ENCODE measurements at regions not wholly inside any gene's neighbourhood (a gene's known extent, or its start where the extent isn't known, plus 50 kb on each side); places are given as distances from the start of the nearest gene placed in this dataset.

DNA sequence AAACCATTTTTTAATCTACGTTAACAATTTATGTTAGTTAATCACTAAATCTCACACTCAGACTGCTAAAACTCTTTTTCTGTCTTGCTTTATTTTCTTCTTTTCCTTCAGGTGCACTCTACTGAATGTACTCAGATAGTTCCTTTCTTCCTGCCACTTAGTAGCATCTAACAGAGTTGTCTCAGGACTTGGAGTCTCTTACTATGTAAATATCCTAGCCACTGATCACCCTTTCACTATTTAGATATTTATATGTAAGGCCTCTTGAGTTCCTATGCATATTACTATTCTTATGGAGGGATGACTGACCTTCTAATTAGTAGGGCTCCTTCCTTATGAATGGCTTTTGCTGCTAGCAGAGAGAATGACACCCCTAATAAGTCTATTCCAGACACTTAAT is 586.3 kb downstream of the RERGL start:
- TF ChIP-seq, protein P1, sequence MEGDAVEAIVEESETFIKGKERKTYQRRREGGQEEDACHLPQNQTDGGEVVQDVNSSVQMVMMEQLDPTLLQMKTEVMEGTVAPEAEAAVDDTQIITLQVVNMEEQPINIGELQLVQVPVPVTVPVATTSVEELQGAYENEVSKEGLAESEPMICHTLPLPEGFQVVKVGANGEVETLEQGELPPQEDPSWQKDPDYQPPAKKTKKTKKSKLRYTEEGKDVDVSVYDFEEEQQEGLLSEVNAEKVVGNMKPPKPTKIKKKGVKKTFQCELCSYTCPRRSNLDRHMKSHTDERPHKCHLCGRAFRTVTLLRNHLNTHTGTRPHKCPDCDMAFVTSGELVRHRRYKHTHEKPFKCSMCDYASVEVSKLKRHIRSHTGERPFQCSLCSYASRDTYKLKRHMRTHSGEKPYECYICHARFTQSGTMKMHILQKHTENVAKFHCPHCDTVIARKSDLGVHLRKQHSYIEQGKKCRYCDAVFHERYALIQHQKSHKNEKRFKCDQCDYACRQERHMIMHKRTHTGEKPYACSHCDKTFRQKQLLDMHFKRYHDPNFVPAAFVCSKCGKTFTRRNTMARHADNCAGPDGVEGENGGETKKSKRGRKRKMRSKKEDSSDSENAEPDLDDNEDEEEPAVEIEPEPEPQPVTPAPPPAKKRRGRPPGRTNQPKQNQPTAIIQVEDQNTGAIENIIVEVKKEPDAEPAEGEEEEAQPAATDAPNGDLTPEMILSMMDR (IDR thresholded peaks at IDR 0.05; ENCODE audit: borderline replicate concordance), result no peak
- intact Hi-C loops (cut with micrococcal nuclease), result no loop called here
- DNase-seq, result no peak
- H3K9me3 ChIP-seq (replicated peaks), result no peaks in the 10 kb centered on the region
- H3K27ac ChIP-seq (replicated peaks), result no peak overlapping the region
- no peaks in the 10 kb centered on the region for H3K27me3 ChIP-seq (ENCODE audit: low read depth)
- H3K36me3 ChIP-seq, result no peaks in the 10 kb centered on the region
- no peak overlapping the region for H3K4me3 ChIP-seq
- no peaks in the 10 kb centered on the region for H3K4me1 ChIP-seq

DNA sequence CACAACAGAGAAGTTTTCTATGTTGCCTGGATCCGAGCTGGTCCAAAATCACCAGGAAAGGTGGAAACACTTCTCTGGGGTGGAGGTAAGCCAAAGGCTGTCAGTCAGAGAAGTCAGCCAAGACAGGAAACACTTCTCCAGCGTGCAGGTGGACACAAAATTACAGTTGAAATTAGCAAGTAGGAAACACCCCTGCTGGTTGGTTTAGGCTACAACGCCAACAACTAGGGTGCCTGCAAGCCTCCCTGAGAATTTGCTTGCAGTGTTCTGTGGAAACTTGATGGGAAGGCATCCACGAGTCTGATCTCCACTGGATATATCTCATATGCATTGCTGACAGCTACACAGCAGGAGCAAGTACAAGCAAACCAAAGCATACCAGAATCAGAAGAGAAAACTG is 600.5 kb downstream of the RERGL start:
- no peaks in the 10 kb centered on the region for H3K36me3 ChIP-seq
- peaks cover 5% of the 10 kb centered on the region for H3K9me3 ChIP-seq (replicated peaks)
- DNase-seq, result no peak
- TF ChIP-seq, protein P1 (IDR thresholded peaks at IDR 0.05; ENCODE audit: borderline replicate concordance), result no peak
- no peak overlapping the region for H3K4me3 ChIP-seq
- H3K27me3 ChIP-seq (ENCODE audit: low read depth), result no peaks in the 10 kb centered on the region
- no peaks in the 10 kb centered on the region for H3K4me1 ChIP-seq
- intact Hi-C loops (cut with micrococcal nuclease), result no loop called here
- H3K27ac ChIP-seq (replicated peaks), result no peak overlapping the region

DNA sequence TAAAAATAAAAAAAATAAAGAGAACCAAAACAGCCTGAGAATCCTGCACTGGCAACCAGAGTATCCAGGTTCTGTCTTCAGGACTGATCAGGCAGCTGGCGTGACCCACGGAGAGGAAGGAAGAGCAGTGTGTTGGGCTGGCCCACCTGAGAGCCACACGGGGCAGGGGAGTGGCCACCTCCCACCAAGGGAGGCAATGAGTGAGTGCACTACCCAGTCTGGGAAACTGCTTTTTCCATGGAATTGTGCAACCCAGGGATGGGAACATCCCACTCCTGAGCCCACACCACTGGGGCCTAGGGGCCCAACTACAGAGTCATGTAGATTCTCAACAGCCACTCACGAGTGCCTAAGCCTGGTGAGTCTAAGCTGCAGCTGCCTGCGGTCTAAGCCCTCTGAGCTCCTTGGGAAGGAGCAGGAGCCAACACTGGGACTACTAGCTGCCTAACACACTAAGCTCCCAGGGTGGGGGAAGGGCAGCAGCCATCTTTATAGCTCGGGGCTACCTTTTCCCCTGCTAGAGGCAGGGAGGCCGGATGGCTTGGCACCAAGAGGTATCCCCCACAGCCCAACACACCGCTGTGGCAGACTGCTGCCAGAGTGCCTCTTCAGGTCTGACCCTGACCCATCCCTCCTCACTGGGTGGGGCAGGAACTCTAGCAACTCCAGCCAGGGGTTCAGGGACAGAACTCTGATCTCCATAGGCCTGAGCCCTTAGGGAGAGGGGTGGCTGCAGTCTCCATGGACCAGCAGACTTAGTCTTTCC is 610.9 kb downstream of the RERGL start:
- intact Hi-C loops (cut with micrococcal nuclease), result no loop called here
- Histone ChIP-seq H3K4me1 (no peaks in the 10 kb centered on the region), H3K27me3 (ENCODE audit: low read depth) (no peaks in the 10 kb centered on the region), H3K27ac (replicated peaks) (no peak overlapping the region), H3K9me3 (replicated peaks) (peaks cover 57% of the 10 kb centered on the region), H3K4me3 (no peak overlapping the region), H3K36me3 (no peaks in the 10 kb centered on the region)
- DNase-seq, result no peak
- TF ChIP-seq, protein P1 (IDR thresholded peaks at IDR 0.05; ENCODE audit: borderline replicate concordance), result no peak

DNA sequence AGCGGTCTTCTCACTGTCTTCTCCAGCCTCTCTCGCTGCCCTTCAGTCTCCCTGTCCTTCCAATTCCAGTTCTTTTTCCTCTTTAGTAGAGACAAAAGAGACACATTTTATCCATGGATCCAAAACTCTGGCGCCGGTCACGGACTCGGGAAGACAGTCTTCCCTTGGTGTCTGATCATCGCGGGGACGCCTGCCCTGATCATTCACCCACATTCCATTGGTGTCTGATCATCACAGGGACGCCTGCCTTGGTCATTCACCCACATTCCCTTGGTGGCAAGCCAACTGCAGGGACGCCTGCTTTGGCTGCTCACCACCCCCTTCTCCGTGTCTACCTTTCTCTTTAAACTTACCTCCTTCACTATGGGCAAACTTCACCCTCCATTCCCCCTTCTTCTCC is 619.5 kb downstream of the RERGL start:
- Histone ChIP-seq H3K9me3 (replicated peaks) (peaks cover 21% of the 10 kb centered on the region), H3K27ac (replicated peaks) (no peak overlapping the region), H3K4me1 (no peaks in the 10 kb centered on the region), H3K36me3 (no peaks in the 10 kb centered on the region), H3K27me3 (ENCODE audit: low read depth) (no peaks in the 10 kb centered on the region), H3K4me3 (no peak overlapping the region)
- intact Hi-C loops (cut with micrococcal nuclease), result no loop called here
- TF ChIP-seq, protein P1 (IDR thresholded peaks at IDR 0.05; ENCODE audit: borderline replicate concordance), result no peak
- no peak for DNase-seq

DNA sequence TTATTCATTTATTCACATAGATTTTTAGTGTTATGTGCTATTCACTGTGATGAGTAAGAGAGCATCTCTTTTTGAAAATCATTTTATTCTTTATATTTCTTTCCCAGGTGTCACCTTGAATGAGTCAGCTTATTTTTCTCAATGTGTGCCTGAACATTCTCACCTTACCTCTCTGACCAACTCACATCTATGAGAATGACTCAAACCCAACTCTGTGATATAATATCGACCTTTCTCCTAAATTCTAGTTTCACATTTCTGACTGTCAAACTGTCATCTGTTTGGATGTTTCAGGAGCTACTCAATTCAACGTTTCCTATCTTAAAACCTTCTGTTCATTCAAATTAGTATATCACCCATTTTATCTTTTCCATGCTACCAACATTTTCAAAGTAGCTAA is 630.8 kb downstream of the RERGL start:
- no peak for DNase-seq
- intact Hi-C loops (cut with micrococcal nuclease), result no loop called here
- Histone ChIP-seq H3K9me3 (replicated peaks) (no peaks in the 10 kb centered on the region), H3K27me3 (ENCODE audit: low read depth) (no peaks in the 10 kb centered on the region), H3K27ac (replicated peaks) (no peak overlapping the region), H3K36me3 (no peaks in the 10 kb centered on the region), H3K4me1 (no peaks in the 10 kb centered on the region), H3K4me3 (no peak overlapping the region)
- TF ChIP-seq, protein P1 (IDR thresholded peaks at IDR 0.05; ENCODE audit: borderline replicate concordance), result no peak
